ENCODE measurements at regions not wholly inside any gene's neighbourhood (a gene's known extent, or its start where the extent isn't known, plus 50 kb on each side); places are given as distances from the start of the nearest gene placed in this dataset.

- no peak for TF ChIP-seq EP300 (IDR thresholded peaks at IDR 0.05; ENCODE audit: low read depth)
- TF ChIP-seq POLR2A (IDR thresholded peaks at IDR 0.05): no peak
- no peak overlapping the region for H3K27ac ChIP-seq
- no peaks in the 10 kb centered on the region for H3K27me3 ChIP-seq
- H3K36me3 ChIP-seq: no peaks in the 10 kb centered on the region
- WGBS, 2 donors (ENCODE audit: low coverage in 1 of 2): 85% methylated on average over 17 of the region's 17 CpGs; no CpG with 5 or more reads in 1 of the 2 donors
- no peak overlapping the region for H3K4me3 ChIP-seq
- intact Hi-C loops (cut with DNase I; ENCODE audit: low total_unique reads): no loop called here
- in situ Hi-C loops (cut with MboI; ENCODE audit: low pct_ligation_motif_present in 1 of 4, low pct_unique_long_range_greater_than_20kb in 1 of 4, low sequenced_read_pairs in 3 of 4): no loop called here
- H3K9me3 ChIP-seq: no peaks in the 10 kb centered on the region
- DNase-seq: peak; percentile 5
- H3K4me1 ChIP-seq: no peaks in the 10 kb centered on the region
Measured at GRCh38 chr20:24770628-24771541, 178.2 kb upstream of the CST7 start.

GRCh38 chr20:24771542-24772061, 177.5 kb upstream of the CST7 start:
- WGBS, 2 donors (ENCODE audit: low coverage in 1 of 2): 58% methylated on average over 9 of the region's 9 CpGs; no CpG with 5 or more reads in 1 of the 2 donors
- intact Hi-C loops (cut with DNase I; ENCODE audit: low total_unique reads) (no loop called here), in situ Hi-C loops (cut with MboI; ENCODE audit: low pct_ligation_motif_present in 1 of 4, low pct_unique_long_range_greater_than_20kb in 1 of 4, low sequenced_read_pairs in 3 of 4) (no loop called here)
- no peak overlapping the region for H3K4me3 ChIP-seq
- peaks cover 4% of the 10 kb centered on the region for H3K27me3 ChIP-seq
- H3K36me3 ChIP-seq: no peaks in the 10 kb centered on the region
- TF ChIP-seq POLR2A (IDR thresholded peaks at IDR 0.05) (no peak), EP300 (IDR thresholded peaks at IDR 0.05; ENCODE audit: low read depth) (no peak), POLR2AphosphoS5 (IDR thresholded peaks at IDR 0.05) (no peak), CTCF (IDR thresholded peaks at IDR 0.05) (no peak)
- no peak overlapping the region for H3K27ac ChIP-seq
- no peak for DNase-seq
- no peaks in the 10 kb centered on the region for H3K9me3 ChIP-seq
- no peaks in the 10 kb centered on the region for H3K4me1 ChIP-seq

- Histone ChIP-seq H3K9me3 (no peaks in the 10 kb centered on the region), H3K4me1 (no peaks in the 10 kb centered on the region), H3K36me3 (no peaks in the 10 kb centered on the region), H3K27me3 (peaks cover 5% of the 10 kb centered on the region), H3K4me3 (no peak overlapping the region), H3K27ac (no peak overlapping the region)
- in situ Hi-C loops (cut with MboI; ENCODE audit: low pct_ligation_motif_present in 1 of 4, low pct_unique_long_range_greater_than_20kb in 1 of 4, low sequenced_read_pairs in 3 of 4): no loop called here
- intact Hi-C loops (cut with DNase I; ENCODE audit: low total_unique reads): no loop called here
- TF ChIP-seq POLR2AphosphoS5 (IDR thresholded peaks at IDR 0.05): no peak
- TF ChIP-seq CTCF (IDR thresholded peaks at IDR 0.05): no peak
- TF ChIP-seq EP300 (IDR thresholded peaks at IDR 0.05; ENCODE audit: low read depth): no peak
- TF ChIP-seq POLR2A (IDR thresholded peaks at IDR 0.05): no peak
- WGBS, 2 donors (ENCODE audit: low coverage in 1 of 2): 71 to 81% methylated on average over 6 to 10 of the region's 10 CpGs
- DNase-seq: no peak
Measured at GRCh38 chr20:24772667-24773066, 176.4 kb upstream of the CST7 start.

GRCh38 chr20:24773168-24773567, 175.9 kb upstream of the CST7 start:
- intact Hi-C loops (cut with DNase I; ENCODE audit: low total_unique reads): no loop called here
- Histone ChIP-seq H3K4me1 (no peaks in the 10 kb centered on the region), H3K36me3 (no peaks in the 10 kb centered on the region), H3K4me3 (no peak overlapping the region), H3K9me3 (no peaks in the 10 kb centered on the region), H3K27ac (no peak overlapping the region), H3K27me3 (peaks cover 5% of the 10 kb centered on the region)
- no peak for TF ChIP-seq POLR2A (IDR thresholded peaks at IDR 0.05)
- no peak for TF ChIP-seq POLR2AphosphoS5 (IDR thresholded peaks at IDR 0.05)
- no peak for TF ChIP-seq CTCF (IDR thresholded peaks at IDR 0.05)
- TF ChIP-seq EP300 (IDR thresholded peaks at IDR 0.05; ENCODE audit: low read depth): no peak
- DNase-seq: no peak
- 63 to 68% methylated on average over 3 to 5 of the region's 5 CpGs for WGBS, 2 donors (ENCODE audit: low coverage in 1 of 2)
- in situ Hi-C loops (cut with MboI; ENCODE audit: low pct_ligation_motif_present in 1 of 4, low pct_unique_long_range_greater_than_20kb in 1 of 4, low sequenced_read_pairs in 3 of 4): no loop called here

Measured in transverse colon (tissue), 4 donors.